Keratinocyte (primary cell): ENCODE measurements at regions not wholly inside any gene's neighbourhood (a gene's known extent, or its start where the extent isn't known, plus 50 kb on each side); places are given as distances from the start of the nearest gene placed in this dataset.

Experiments used
- DNase-seq: peaks from one replicate; pipeline ENCODE4 v3.0.0-alpha.2; 2011; ENCODE audit warnings: low read depth, missing footprints, low spot score
- FAIRE-seq: peaks from 2 replicates; lab custom pipeline; 2011; peaks lifted over from hg19 to GRCh38; lab: Jason Lieb, UNC
- H2AFZ ChIP-seq: 2 replicates; pipeline ENCODE4 v1.6.0; 2012; ENCODE audit warnings: low read length, control low read depth, inconsistent platforms; ENCODE audit not compliant: control insufficient read depth
- H3K27ac ChIP-seq: 2 replicates; pipeline ENCODE4 v1.5.1; 2011; ENCODE audit warnings: low read length; ENCODE audit not compliant: control insufficient read depth, insufficient read depth
- H3K27me3 ChIP-seq: 3 replicates; pipeline ENCODE4 v1.6.0; 2011; ENCODE audit warnings: low read length; ENCODE audit not compliant: control insufficient read depth, insufficient read depth; ENCODE audit errors: extremely low read depth
- H3K36me3 ChIP-seq, 2 experiments: 2 replicates in 1 of 2; 3 replicates in 1 of 2; pipeline ENCODE4 v1.5.1; 2011; ENCODE audit warnings: low read length in 2 of 2, mild to moderate bottlenecking in 1 of 2; ENCODE audit not compliant: control insufficient read depth in 2 of 2, insufficient read depth in 2 of 2; ENCODE audit errors: extremely low read depth in 1 of 2
- H3K4me1 ChIP-seq: 3 replicates; pipeline ENCODE4 v1.5.1; 2011; ENCODE audit warnings: low read length; ENCODE audit not compliant: control insufficient read depth, insufficient read depth; ENCODE audit errors: extremely low read depth
- H3K4me2 ChIP-seq: 3 replicates; pipeline ENCODE4 v1.6.0; 2011; ENCODE audit warnings: low read depth, low read length; ENCODE audit not compliant: control insufficient read depth, insufficient read depth; ENCODE audit errors: extremely low read depth
- H3K4me3 ChIP-seq, 3 experiments: fragments of 200-600 bp in 1 of 3; sonication (generic) in 1 of 3; 2 replicates in 2 of 3; 3 replicates in 1 of 3; pipeline ENCODE4 v1.5.1; 2011 to 2016; ENCODE audit warnings: low read length in 3 of 3, mild to moderate bottlenecking in 3 of 3, control low read depth in 2 of 3, inconsistent platforms in 1 of 3, low read depth in 1 of 3, mixed read lengths in 1 of 3, mixed run types in 1 of 3, moderate library complexity in 1 of 3; ENCODE audit not compliant: control insufficient read depth in 2 of 3, insufficient read depth in 2 of 3; ENCODE audit errors: extremely low read depth in 1 of 3
- H3K79me2 ChIP-seq: 2 replicates; pipeline ENCODE4 v1.6.0; 2012; ENCODE audit warnings: low read length; ENCODE audit not compliant: control insufficient read depth, insufficient read depth
- H3K9ac ChIP-seq: 3 replicates; pipeline ENCODE4 v1.6.0; 2011; ENCODE audit warnings: low read length; ENCODE audit not compliant: control insufficient read depth, insufficient read depth; ENCODE audit errors: extremely low read depth
- H3K9me1 ChIP-seq: 3 replicates; pipeline ENCODE4 v1.6.0; 2011; ENCODE audit warnings: low read length; ENCODE audit not compliant: control insufficient read depth, insufficient read depth; ENCODE audit errors: extremely low read depth
- H3K9me3 ChIP-seq: 2 replicates; pipeline ENCODE4 v1.5.1; 2012; ENCODE audit warnings: low read depth, low read length; ENCODE audit not compliant: control insufficient read depth
- H4K20me1 ChIP-seq: 3 replicates; pipeline ENCODE4 v1.6.0; 2011; ENCODE audit warnings: low read length; ENCODE audit not compliant: control insufficient read depth, insufficient read depth; ENCODE audit errors: extremely low read depth
- EZH2 ChIP-seq: IDR thresholded peaks from one replicate; pipeline ENCODE4 v1.6.1; 2012; ENCODE audit warnings: inconsistent platforms, mild to moderate bottlenecking, low read length, moderate library complexity
- dilution Hi-C: fragments of 300-500 bp; cut with MboI; formaldehyde crosslinking; loops from one replicate; pipeline ENCODE4 v1.7.0; 2020; ENCODE audit warnings: low sequenced_read_pairs; ENCODE audit not compliant: extremely low pct_ligation_motif_present
- TF ChIP-seq, protein P1 (sequence below), 3 experiments: IDR thresholded peaks in 1 of 3; conservative IDR thresholded peaks in 1 of 3; optimal IDR thresholded peaks in 1 of 3; 2 replicates in 2 of 3; 3 replicates in 1 of 3; pipeline versions ENCODE3 to v1.5.1; 2011; ENCODE audit warnings: low read length in 3 of 3, mild to moderate bottlenecking in 3 of 3, moderate library complexity in 2 of 3, control low read depth in 1 of 3, inconsistent platforms in 1 of 3; ENCODE audit not compliant: insufficient read depth in 2 of 3; ENCODE audit errors: extremely low read depth in 1 of 3

DNA sequence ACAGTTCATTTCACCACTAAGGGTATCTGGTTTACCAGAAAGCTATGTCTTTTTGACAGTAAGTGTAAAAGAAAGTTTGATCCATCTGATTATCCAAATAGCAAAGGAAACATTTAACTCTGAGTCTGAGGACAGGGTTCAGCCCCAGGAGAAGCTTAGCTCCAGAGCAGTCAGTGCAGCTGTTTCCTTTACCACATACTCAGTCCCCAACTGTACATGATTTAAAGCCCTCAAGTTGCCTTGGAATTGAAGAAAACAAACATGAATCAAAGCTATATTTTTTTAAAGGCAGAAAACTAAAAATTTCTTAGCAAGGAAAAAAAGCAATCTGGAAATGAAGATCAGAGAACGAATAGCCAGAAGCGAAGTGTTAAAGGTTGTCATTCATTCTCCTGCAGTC, 746.0 kb downstream of the METTL4 start:
- Histone ChIP-seq H3K27me3 (no peaks in the 10 kb centered on the region), H3K27ac (no peak overlapping the region), H4K20me1 (no peaks in the 10 kb centered on the region), H3K4me3 (no peak overlapping the region), H2AFZ (no peak overlapping the region), H3K9ac (no peak overlapping the region), H3K9me3 (no peaks in the 10 kb centered on the region), H3K4me1 (no peaks in the 10 kb centered on the region), H3K9me1 (no peaks in the 10 kb centered on the region), H3K4me2 (no peak overlapping the region), H3K79me2 (no peaks in the 10 kb centered on the region), H3K36me3 (no peaks in the 10 kb centered on the region)
- no peak for DNase-seq
- dilution Hi-C loops = no loop called here
- TF ChIP-seq EZH2 = no peak
- TF ChIP-seq, protein P1, sequence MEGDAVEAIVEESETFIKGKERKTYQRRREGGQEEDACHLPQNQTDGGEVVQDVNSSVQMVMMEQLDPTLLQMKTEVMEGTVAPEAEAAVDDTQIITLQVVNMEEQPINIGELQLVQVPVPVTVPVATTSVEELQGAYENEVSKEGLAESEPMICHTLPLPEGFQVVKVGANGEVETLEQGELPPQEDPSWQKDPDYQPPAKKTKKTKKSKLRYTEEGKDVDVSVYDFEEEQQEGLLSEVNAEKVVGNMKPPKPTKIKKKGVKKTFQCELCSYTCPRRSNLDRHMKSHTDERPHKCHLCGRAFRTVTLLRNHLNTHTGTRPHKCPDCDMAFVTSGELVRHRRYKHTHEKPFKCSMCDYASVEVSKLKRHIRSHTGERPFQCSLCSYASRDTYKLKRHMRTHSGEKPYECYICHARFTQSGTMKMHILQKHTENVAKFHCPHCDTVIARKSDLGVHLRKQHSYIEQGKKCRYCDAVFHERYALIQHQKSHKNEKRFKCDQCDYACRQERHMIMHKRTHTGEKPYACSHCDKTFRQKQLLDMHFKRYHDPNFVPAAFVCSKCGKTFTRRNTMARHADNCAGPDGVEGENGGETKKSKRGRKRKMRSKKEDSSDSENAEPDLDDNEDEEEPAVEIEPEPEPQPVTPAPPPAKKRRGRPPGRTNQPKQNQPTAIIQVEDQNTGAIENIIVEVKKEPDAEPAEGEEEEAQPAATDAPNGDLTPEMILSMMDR (optimal IDR thresholded peaks at IDR 0.05 in 1 of 3, IDR thresholded peaks at IDR 0.05 in 1 of 3, conservative IDR thresholded peaks at IDR 0.05 in 1 of 3; ENCODE audit: extremely low read depth in 1 of 3, insufficient read depth in 2 of 3, low read length in 3 of 3) = no peak
- no peak for FAIRE-seq

DNA sequence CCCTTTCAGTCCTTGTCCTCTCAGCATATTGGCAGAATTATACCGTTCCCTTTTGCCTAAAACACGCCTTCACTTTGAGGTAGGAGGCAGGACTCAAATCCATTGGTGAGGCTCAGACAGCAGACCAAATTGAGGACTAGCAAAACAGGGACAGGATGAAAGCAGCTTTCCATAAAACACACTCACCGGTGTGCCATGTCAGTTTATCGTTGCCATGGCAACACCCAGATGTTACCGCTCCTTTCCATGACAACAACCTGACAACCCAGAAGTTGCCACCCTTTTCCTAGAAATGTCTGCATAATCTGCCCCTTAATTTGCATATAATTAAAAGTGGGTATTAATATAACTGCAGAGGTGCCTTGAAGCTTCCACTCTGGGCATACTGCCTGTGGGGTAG, 730.4 kb downstream of the METTL4 start:
- no peak overlapping the region for H3K4me2 ChIP-seq
- no peak overlapping the region for H2AFZ ChIP-seq
- no peaks in the 10 kb centered on the region for H3K9me3 ChIP-seq
- dilution Hi-C loops = no loop called here
- H3K27ac ChIP-seq = no peak overlapping the region
- H3K4me3 ChIP-seq = no peak overlapping the region
- FAIRE-seq (no peak), DNase-seq (no peak)
- no peaks in the 10 kb centered on the region for H3K27me3 ChIP-seq
- no peaks in the 10 kb centered on the region for H3K79me2 ChIP-seq
- no peaks in the 10 kb centered on the region for H4K20me1 ChIP-seq
- H3K36me3 ChIP-seq = no peaks in the 10 kb centered on the region
- TF ChIP-seq, protein P1 (optimal IDR thresholded peaks at IDR 0.05 in 1 of 3, IDR thresholded peaks at IDR 0.05 in 1 of 3, conservative IDR thresholded peaks at IDR 0.05 in 1 of 3; ENCODE audit: extremely low read depth in 1 of 3, insufficient read depth in 2 of 3, low read length in 3 of 3) = no peak
- no peak for TF ChIP-seq EZH2
- no peaks in the 10 kb centered on the region for H3K9me1 ChIP-seq
- H3K9ac ChIP-seq = no peak overlapping the region
- H3K4me1 ChIP-seq = no peaks in the 10 kb centered on the region
